ENCODE measurements at regions not wholly inside any gene's neighbourhood (a gene's known extent, or its start where the extent isn't known, plus 50 kb on each side); places are given as distances from the start of the nearest gene placed in this dataset.
"Not testable (repeated sequence)": the region's sequence is repeated elsewhere in the genome, so short reads cannot be mapped to it uniquely, and the experiment has no call there.

GRCh38 chr12:73529954-73530353, 1007.7 kb upstream of the ATXN7L3B start:
- no peaks in the 10 kb centered on the region for H3K36me3 ChIP-seq
- H3K9ac ChIP-seq: no peak overlapping the region
- no peak for TF ChIP-seq Cebpa-rat (IDR thresholded peaks at IDR 0.05)
- no peaks in the 10 kb centered on the region for H3K27me3 ChIP-seq
- H3K4me3 ChIP-seq: no peak overlapping the region
- H3K9me3 ChIP-seq (replicated peaks in 1 of 11): peaks cover 0 to under 1% (median 0%) of the 10 kb centered on the region in 11 experiments; a peak in 3 of 22 replicates
- H3K4me2 ChIP-seq: no peak overlapping the region
- H3K4me1 ChIP-seq: peaks cover 0 to 26% (median 7%) of the 10 kb centered on the region in 10 experiments; a peak in 9 of 20 replicates
- no peak overlapping the region for H3K27ac ChIP-seq
- no peaks in the 10 kb centered on the region for H4K20me1 ChIP-seq

DNA sequence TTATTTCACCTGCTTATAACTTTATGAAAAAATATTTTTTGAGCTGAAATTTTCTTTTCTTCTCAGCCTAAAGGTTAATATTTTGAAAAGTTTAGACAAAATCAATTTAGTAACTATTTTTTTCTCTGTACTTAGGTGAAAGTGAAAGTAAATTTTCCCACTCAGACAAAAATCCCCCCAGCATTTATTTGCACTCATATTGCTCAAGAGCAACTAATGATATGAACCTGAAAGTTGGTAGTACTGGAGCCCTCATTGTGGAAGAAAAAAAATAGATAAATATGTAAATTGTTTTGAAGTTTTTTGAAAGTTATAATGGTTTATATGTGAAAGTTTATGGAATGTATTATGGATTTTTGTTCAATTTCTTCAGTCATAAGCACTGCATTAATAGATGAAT, 1005.9 kb upstream of the ATXN7L3B start:
- no peaks in the 10 kb centered on the region for H3K27me3 ChIP-seq
- H3K9me3 ChIP-seq (replicated peaks in 1 of 11): peaks cover 0 to 3% (median 0%) of the 10 kb centered on the region in 11 experiments; a peak in 1 of 22 replicates
- H4K20me1 ChIP-seq: no peaks in the 10 kb centered on the region
- peak overlapping the region in 1 of 11 experiments; percentile 6; a peak in 1 of 22 replicates for H3K4me2 ChIP-seq
- H3K27ac ChIP-seq: no peak overlapping the region
- H3K4me1 ChIP-seq: peaks cover 0 to 42% (median 17%) of the 10 kb centered on the region in 10 experiments; a peak in 12 of 20 replicates
- H3K9ac ChIP-seq: no peak overlapping the region
- H3K36me3 ChIP-seq: no peaks in the 10 kb centered on the region
- no peak overlapping the region for H3K4me3 ChIP-seq
- no peak for TF ChIP-seq Cebpa-rat (IDR thresholded peaks at IDR 0.05)

DNA sequence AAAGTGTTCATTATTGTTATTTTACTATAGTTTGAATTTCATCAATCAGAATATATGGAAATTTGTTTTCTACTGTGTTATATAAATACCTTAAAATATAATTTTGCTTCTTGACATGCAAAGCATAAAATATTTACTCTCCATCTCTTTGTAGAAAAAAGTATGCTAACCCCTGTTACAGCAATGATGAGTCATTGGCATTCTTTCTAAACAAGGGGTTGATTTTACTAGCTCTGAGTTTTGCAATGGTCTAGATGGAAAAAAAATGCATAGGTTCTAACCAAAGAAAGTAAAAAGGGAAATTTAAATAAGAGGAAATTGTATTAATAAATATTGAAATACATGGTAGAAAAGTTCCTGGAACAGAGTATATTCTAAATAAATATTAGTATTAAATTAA, 990.2 kb upstream of the ATXN7L3B start:
- Histone ChIP-seq H3K4me3 (no peak overlapping the region), H3K9ac (no peak overlapping the region), H3K27ac (no peak overlapping the region), H3K4me1 (no peaks in the 10 kb centered on the region), H3K27me3 (no peaks in the 10 kb centered on the region), H3K36me3 (no peaks in the 10 kb centered on the region), H3K9me3 (replicated peaks in 1 of 11) (no peaks in the 10 kb centered on the region), H3K4me2 (no peak overlapping the region), H4K20me1 (no peaks in the 10 kb centered on the region)
- no peak for TF ChIP-seq Cebpa-rat (IDR thresholded peaks at IDR 0.05)

GRCh38 chr12:73585136-73585535, 952.5 kb upstream of the ATXN7L3B start:
- Histone ChIP-seq H3K4me3 (no peak overlapping the region), H3K36me3 (no peaks in the 10 kb centered on the region), H3K9me3 (replicated peaks in 1 of 11) (0 out of 22 replicates have a peak, but pooled peaks cover 0 to 5% (median 0%) of the 10 kb centered on the region in 11 experiments), H3K4me1 (no peaks in the 10 kb centered on the region), H3K27me3 (no peaks in the 10 kb centered on the region), H3K27ac (no peak overlapping the region), H3K9ac (no peak overlapping the region), H3K4me2 (no peak overlapping the region), H4K20me1 (no peaks in the 10 kb centered on the region)
- TF ChIP-seq Cebpa-rat (IDR thresholded peaks at IDR 0.05): no peak

DNA sequence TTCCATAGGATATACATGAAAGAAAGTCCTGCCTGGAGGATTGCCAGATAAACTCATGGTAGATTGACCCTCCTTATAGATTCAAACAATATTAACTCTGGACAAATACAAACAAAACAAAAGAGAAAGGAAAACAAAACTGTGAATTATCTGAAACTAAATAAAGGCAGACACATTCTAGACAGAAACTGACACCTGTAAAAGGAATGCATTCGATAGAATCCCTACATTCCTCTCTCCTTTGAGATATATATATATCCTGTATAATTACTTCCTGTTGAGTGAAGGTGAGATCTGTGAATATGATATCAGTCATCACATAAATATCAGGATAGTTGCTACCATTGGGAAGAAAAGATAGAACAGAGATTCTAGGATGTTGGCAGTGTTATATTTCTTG, 948.4 kb upstream of the ATXN7L3B start:
- Histone ChIP-seq H3K27ac (no peak overlapping the region), H3K9me3 (replicated peaks in 1 of 11) (0 out of 22 replicates have a peak, but pooled peaks cover 0 to 5% (median 0%) of the 10 kb centered on the region in 11 experiments), H3K9ac (no peak overlapping the region), H3K4me3 (no peak overlapping the region), H3K36me3 (no peaks in the 10 kb centered on the region), H4K20me1 (no peaks in the 10 kb centered on the region), H3K4me1 (no peaks in the 10 kb centered on the region), H3K4me2 (no peak overlapping the region), H3K27me3 (no peaks in the 10 kb centered on the region)
- TF ChIP-seq Cebpa-rat (IDR thresholded peaks at IDR 0.05): no peak

DNA sequence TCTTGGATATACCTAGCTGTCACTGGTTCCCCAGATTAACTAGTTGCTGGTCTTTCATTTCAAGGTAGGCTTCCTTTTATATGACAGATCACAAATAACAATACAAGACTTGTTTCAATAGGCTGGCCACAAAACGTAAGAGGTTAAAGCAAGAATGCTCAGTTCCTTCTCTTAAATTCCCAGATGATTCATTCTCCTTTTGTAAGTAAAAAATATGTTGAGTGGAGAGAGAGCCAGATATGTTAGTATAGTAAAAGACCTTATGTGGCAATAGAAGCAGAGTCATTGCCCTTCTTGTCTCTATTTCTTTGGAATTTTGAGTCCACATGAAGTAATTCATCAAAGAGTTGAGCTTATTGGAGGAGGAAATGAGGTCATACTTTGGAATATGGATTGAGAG, 939.0 kb upstream of the ATXN7L3B start:
- Histone ChIP-seq H4K20me1 (no peaks in the 10 kb centered on the region), H3K27ac (peak overlapping the region in 1 of 11 experiments; percentile 14; a peak in 1 of 22 replicates), H3K4me2 (peak overlapping the region in 2 of 11 experiments; percentile 1 to 10; a peak in 1 of 22 replicates), H3K9ac (no peak overlapping the region), H3K4me1 (peaks cover 0 to 11% (median 0%) of the 10 kb centered on the region in 10 experiments; a peak in 1 of 20 replicates), H3K27me3 (no peaks in the 10 kb centered on the region), H3K9me3 (replicated peaks in 1 of 11) (no peaks in the 10 kb centered on the region), H3K4me3 (no peak overlapping the region), H3K36me3 (no peaks in the 10 kb centered on the region)
- no peak for TF ChIP-seq Cebpa-rat (IDR thresholded peaks at IDR 0.05)

GRCh38 chr12:73599268-73599667, 938.4 kb upstream of the ATXN7L3B start:
- Histone ChIP-seq H3K4me1 (peaks cover 0 to 11% (median 0%) of the 10 kb centered on the region in 10 experiments; a peak in 1 of 20 replicates), H3K4me2 (peak overlapping the region in 2 of 11 experiments; percentile 1 to 10; a peak in 2 of 22 replicates), H3K36me3 (no peaks in the 10 kb centered on the region), H3K9me3 (replicated peaks in 1 of 11) (no peaks in the 10 kb centered on the region), H3K4me3 (no peak overlapping the region), H3K27me3 (no peaks in the 10 kb centered on the region), H3K9ac (no peak overlapping the region), H3K27ac (no peak overlapping the region), H4K20me1 (no peaks in the 10 kb centered on the region)
- no peak for TF ChIP-seq Cebpa-rat (IDR thresholded peaks at IDR 0.05)

DNA sequence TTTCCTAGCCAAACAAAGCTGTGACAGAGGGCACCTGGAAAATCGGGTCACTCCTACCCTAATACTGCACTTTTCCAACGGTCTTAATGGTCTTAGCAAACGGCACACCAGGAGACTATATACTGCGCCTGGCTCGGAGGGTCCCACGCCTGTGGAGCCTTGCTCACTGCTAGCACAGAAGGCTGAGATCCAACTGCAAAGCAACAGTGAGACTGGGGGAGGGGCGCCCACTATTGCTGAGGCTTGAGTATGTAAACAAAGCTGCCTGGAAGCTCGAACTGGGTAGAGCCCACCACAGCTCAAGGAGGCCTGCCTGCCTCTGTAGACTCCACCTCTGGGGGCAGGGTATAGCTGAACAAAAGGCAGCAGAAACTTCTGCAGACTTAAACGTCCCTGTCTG, 931.7 kb upstream of the ATXN7L3B start:
- H3K4me3 ChIP-seq; H3K27ac ChIP-seq; H3K27me3 ChIP-seq; H3K36me3 ChIP-seq; H3K9ac ChIP-seq; H3K9me3 ChIP-seq (replicated peaks in 1 of 11); H4K20me1 ChIP-seq; H3K4me1 ChIP-seq; H3K4me2 ChIP-seq: not testable (repeated sequence)

- H3K27me3 ChIP-seq: no peaks in the 10 kb centered on the region
- no peaks in the 10 kb centered on the region for H3K4me1 ChIP-seq
- H3K9ac ChIP-seq: no peak overlapping the region
- H3K9me3 ChIP-seq (replicated peaks in 1 of 11): no peaks in the 10 kb centered on the region
- H3K27ac ChIP-seq: no peak overlapping the region
- no peaks in the 10 kb centered on the region for H4K20me1 ChIP-seq
- H3K4me3 ChIP-seq: no peak overlapping the region
- no peak for TF ChIP-seq Cebpa-rat (IDR thresholded peaks at IDR 0.05)
- no peak overlapping the region for H3K4me2 ChIP-seq
- no peaks in the 10 kb centered on the region for H3K36me3 ChIP-seq
These were observed 925.1 kb upstream of the ATXN7L3B start for GRCh38 chr12:73612551-73612950.

DNA sequence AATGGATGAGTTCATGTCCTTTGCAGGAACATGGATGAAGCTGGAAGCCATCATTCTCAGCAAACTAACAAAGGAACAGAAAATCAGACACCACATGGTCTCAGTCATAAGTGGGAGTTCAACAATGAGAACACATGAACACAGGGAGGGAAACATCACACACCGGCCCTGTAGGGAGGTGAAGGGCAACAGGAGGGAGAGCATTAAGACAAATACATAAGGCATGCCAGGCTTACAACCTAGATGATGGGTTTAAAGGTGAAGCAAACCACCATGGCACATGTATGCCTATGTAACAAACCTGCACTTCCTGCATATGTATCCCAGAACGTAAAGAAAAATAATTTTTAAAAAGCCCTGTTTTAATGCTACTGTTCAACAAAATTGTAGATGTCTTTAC, 914.2 kb upstream of the ATXN7L3B start:
- H4K20me1 ChIP-seq: no peaks in the 10 kb centered on the region
- no peak for TF ChIP-seq Cebpa-rat (IDR thresholded peaks at IDR 0.05)
- H3K4me3 ChIP-seq: no peak overlapping the region
- no peaks in the 10 kb centered on the region for H3K27me3 ChIP-seq
- no peaks in the 10 kb centered on the region for H3K9me3 ChIP-seq (replicated peaks in 1 of 11)
- H3K4me2 ChIP-seq: no peak overlapping the region
- no peaks in the 10 kb centered on the region for H3K4me1 ChIP-seq
- no peak overlapping the region for H3K27ac ChIP-seq
- H3K9ac ChIP-seq: no peak overlapping the region
- no peaks in the 10 kb centered on the region for H3K36me3 ChIP-seq
